RWPE1 (cell line): ENCODE measurements at regions not wholly inside any gene's neighbourhood (a gene's known extent, or its start where the extent isn't known, plus 50 kb on each side); places are given as distances from the start of the nearest gene placed in this dataset.

Experiments used
- CTCF ChIA-PET: fragments of 350-600 bp; sonication (Branson Sonifier 250); formaldehyde crosslinking; extraction: SDS; loops from one replicate; lab custom pipeline; 2021; lab: Yijun Ruan, JAX
- POLR2A ChIA-PET: fragments of 400-600 bp; formaldehyde crosslinking; extraction: SDS; loops from one replicate; lab custom pipeline; 2020; ENCODE audit warnings: antibody characterized with exemption; ENCODE audit not compliant: low non-redundant PET; lab: Yijun Ruan, JAX
- DNase-seq: peaks from one replicate; pipeline ENCODE4 v3.0.0; 2012; ENCODE audit warnings: low spot score
- H3K27ac ChIP-seq: fragments of 450-650 bp; 2 replicates; pipeline ENCODE4 v1.5.1; 2017
- TF ChIP-seq, protein P1 (sequence below): fragments of 450-650 bp; conservative IDR thresholded peaks from 2 replicates; pipeline ENCODE4 v1.5.1; 2017; ENCODE audit warnings: low read depth, mild to moderate bottlenecking

DNA sequence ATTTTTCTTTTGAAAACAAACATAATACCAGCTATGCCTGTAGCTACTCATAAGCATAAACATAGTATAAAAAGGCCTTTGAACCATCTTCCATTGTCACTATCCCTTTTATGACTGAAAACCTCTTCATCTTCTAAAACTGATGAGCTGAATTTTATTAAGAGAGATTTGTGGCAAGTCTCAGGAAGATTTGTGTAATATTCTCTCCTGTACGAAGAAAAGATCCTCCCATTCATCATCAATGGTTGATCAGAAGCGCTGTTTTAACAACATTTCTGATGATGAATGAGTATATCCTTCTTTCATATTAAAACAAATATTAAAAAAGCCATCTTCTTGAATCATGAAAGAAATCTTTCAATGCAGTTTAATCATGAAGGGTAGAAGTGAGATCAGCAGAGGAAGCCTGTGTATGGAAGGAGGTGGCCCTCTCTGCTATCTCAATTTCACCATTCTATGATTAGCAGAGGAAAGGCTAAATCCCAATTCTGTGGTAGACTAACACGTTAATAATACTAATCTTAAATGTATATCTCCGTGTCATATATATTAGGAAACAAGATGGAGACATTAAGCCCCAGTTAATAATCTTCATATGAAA lies 430.2 kb downstream of the FRK start:
- POLR2A ChIA-PET, result no interaction called here
- no peak for DNase-seq
- CTCF ChIA-PET, result no interaction called here
- no peak overlapping the region for H3K27ac ChIP-seq
- TF ChIP-seq, protein P1, sequence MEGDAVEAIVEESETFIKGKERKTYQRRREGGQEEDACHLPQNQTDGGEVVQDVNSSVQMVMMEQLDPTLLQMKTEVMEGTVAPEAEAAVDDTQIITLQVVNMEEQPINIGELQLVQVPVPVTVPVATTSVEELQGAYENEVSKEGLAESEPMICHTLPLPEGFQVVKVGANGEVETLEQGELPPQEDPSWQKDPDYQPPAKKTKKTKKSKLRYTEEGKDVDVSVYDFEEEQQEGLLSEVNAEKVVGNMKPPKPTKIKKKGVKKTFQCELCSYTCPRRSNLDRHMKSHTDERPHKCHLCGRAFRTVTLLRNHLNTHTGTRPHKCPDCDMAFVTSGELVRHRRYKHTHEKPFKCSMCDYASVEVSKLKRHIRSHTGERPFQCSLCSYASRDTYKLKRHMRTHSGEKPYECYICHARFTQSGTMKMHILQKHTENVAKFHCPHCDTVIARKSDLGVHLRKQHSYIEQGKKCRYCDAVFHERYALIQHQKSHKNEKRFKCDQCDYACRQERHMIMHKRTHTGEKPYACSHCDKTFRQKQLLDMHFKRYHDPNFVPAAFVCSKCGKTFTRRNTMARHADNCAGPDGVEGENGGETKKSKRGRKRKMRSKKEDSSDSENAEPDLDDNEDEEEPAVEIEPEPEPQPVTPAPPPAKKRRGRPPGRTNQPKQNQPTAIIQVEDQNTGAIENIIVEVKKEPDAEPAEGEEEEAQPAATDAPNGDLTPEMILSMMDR, result no peak

DNA sequence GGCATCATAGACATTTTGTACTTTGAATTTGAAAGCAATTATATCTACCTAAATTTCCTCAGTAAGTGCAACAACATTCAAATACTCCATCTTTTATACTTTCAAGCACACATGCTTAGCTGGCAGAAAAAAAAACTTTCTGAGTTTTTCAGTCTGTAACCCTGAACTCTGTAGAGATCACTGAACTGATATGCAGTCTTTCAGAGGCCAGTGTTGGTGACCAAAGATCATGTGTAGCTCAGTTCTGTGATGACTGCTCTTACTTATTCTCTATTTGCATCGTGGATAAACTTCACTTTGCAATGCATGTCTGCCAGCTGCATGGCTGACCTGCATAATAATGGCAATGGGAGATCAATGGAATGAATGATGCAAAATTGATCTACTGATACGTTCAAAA lies 431.3 kb downstream of the FRK start:
- ChIA-PET CTCF (no interaction called here), POLR2A (no interaction called here)
- DNase-seq, result no peak
- no peak overlapping the region for H3K27ac ChIP-seq
- TF ChIP-seq, protein P1, result no peak

DNA sequence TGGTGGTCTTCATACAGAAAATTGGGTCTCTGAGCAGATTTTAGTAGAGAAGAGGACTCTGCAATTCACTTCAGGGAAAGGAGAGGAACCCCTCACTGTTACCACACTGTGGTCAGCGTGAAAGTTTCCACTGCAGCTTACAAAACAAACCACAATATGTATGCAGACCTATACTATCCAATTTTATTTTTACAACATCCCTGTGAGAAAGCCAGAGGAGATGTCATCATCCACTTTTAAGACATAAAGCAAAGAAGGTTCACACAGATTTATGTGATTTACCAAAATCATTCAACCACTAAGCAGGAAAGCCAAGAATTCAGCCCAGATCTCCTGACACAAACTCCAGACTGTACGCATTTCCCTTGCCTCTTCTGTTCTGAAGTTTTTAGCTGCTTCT lies 442.4 kb downstream of the FRK start:
- TF ChIP-seq, protein P1, result no peak
- ChIA-PET POLR2A (no interaction called here), CTCF (no interaction called here)
- no peak for DNase-seq
- no peak overlapping the region for H3K27ac ChIP-seq

DNA sequence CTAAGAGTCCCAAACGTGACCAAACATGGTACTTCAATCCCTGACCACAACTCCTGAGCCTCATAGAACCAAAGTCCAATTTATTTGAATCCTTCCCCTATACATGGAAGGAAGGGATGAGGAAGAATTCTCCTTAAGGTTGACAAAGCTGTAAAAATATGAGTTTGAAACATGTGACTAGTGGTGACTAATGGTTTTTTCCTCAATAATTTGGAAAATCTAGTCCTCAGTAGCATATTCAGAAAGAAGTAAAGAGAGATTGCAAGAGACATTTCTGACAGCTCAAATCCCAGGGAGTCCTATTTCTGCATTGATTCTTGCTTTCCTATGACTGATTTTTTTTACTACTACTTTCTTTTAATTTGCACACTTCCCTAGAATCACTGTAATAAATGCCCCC lies 443.7 kb downstream of the FRK start:
- CTCF ChIA-PET, result no interaction called here
- TF ChIP-seq, protein P1, result no peak
- no peak for DNase-seq
- POLR2A ChIA-PET, result no interaction called here
- no peak overlapping the region for H3K27ac ChIP-seq

DNA sequence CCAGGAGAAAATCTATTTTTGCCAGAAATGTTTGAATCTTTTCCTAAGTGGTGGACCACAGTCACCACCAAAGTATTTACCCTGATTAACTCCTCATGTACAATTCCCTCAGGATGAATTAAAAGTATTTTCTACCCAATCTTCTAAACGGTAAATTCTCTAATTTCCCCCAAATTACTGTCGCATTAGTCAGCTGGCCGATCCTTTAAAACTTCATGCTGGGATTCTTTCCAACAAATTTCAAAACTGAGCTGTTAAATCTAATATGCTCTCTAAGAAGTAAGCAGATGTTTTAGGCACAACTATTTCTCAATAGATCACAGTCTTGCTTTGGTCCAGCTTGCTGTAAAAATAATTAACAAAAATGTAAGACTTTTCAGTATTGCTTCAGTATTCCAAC lies 447.2 kb downstream of the FRK start:
- POLR2A ChIA-PET, result no interaction called here
- CTCF ChIA-PET, result interaction anchor here (0.7 kb wide), 1 partner anchor 177 kb away, joined by 4 read pairs; no protein-coding TSS in a partner anchor
- peak; percentile 32 for DNase-seq
- TF ChIP-seq, protein P1, result no peak
- no peak overlapping the region for H3K27ac ChIP-seq

DNA sequence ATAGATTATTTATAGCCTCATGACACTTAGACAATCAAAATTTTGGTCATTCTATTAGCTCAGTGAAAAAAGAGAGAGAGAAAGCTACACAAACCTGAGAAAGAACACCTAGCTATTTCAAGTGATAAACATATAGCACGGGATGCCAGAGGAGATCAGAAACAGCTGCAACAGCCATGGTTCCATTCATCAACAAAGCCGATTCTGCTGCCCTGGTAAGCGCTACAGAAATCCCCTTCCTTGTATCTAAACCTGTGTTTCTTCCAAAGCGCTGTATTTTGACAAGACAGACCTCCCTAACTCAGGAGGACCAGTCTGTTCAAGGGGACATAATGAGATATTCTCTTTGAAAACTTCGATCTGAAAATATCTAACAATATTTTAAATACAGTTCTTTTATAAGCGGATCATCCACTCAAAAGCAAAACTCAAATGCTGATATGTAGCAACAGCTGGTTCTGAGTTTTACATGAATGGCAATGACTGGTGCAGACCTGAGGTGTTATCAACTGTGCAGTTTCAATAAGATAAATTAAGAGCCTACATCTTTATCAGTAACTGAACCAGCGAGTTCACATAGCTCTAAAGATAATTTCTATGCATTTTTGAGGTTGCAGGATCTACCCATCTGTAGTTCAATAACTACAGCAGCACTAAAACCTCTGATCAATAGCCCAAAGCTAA lies 447.8 kb downstream of the FRK start:
- DNase-seq, result no peak
- H3K27ac ChIP-seq, result no peak overlapping the region
- ChIA-PET CTCF (no interaction called here), POLR2A (no interaction called here)
- TF ChIP-seq, protein P1, result no peak
